Fibroblast of mammary gland (primary cell): ENCODE measurements at regions not wholly inside any gene's neighbourhood (a gene's known extent, or its start where the extent isn't known, plus 50 kb on each side); places are given as distances from the start of the nearest gene placed in this dataset.

Source experiments
- DNase-seq: peaks from one replicate; pipeline ENCODE4 v3.0.0-alpha.2; 2010; ENCODE audit warnings: low read depth
- H3K4me3 ChIP-seq: 2 replicates; pipeline ENCODE4 v1.5.1; 2011; ENCODE audit warnings: low read depth, mild to moderate bottlenecking, low read length, moderate library complexity; ENCODE audit not compliant: control insufficient read depth
- TF ChIP-seq, protein P1 (sequence below): conservative IDR thresholded peaks from 2 replicates; pipeline ENCODE4 v1.5.1; 2011; ENCODE audit warnings: low read depth, low read length, inconsistent platforms; ENCODE audit not compliant: control insufficient read depth, insufficient read depth

- TF ChIP-seq, protein P1, sequence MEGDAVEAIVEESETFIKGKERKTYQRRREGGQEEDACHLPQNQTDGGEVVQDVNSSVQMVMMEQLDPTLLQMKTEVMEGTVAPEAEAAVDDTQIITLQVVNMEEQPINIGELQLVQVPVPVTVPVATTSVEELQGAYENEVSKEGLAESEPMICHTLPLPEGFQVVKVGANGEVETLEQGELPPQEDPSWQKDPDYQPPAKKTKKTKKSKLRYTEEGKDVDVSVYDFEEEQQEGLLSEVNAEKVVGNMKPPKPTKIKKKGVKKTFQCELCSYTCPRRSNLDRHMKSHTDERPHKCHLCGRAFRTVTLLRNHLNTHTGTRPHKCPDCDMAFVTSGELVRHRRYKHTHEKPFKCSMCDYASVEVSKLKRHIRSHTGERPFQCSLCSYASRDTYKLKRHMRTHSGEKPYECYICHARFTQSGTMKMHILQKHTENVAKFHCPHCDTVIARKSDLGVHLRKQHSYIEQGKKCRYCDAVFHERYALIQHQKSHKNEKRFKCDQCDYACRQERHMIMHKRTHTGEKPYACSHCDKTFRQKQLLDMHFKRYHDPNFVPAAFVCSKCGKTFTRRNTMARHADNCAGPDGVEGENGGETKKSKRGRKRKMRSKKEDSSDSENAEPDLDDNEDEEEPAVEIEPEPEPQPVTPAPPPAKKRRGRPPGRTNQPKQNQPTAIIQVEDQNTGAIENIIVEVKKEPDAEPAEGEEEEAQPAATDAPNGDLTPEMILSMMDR, result no peak
- no peak for DNase-seq
- no peak overlapping the region for H3K4me3 ChIP-seq
Measured at GRCh38 chr11:114848027-114848426, 169.7 kb downstream of the NXPE2 start.

GRCh38 chr11:114857281-114857680 is 179.0 kb downstream of the NXPE2 start:
- TF ChIP-seq, protein P1, result no peak
- no peak overlapping the region for H3K4me3 ChIP-seq
- DNase-seq, result no peak

DNA sequence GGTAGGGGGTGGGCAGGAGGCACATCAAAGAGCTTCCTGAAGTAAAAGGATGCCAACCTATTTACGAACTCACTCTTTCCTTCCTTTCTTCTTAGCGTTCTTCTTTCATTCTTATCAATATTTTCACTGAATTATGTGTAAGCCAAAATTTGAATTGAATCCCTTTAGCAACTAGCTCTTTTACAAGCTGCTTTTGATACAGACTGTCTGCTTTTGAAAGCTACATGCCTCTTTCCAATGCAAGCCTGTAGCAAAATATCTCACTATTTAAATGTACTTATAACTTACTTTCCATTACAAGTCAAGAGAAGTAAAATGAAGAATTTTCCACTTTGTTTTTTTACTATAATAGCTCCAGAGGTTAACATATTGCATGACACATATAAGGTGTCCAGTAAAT is 186.6 kb downstream of the NXPE2 start:
- DNase-seq, result no peak
- H3K4me3 ChIP-seq, result no peak overlapping the region
- TF ChIP-seq, protein P1, result no peak

DNA sequence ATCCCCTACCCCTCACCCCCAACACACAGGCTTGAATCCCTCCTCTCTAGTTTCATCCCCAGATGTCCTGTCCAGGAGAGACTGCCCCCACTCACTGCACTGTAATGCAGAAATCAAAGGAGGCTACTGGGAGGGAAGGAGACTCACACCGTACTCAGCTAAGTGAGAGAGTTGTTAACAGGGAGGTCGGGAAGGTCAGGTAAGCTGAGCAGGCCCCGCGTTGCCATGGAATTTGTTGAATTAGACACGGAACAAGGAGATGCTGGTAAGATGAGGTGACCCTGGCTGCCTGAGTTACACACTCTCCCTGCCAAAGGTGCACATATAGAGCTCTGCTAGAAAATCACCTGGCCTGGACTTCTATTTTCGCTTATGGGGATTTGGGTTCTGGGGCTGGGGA is 197.9 kb downstream of the NXPE2 start:
- TF ChIP-seq, protein P1, result no peak
- DNase-seq, result no peak
- no peak overlapping the region for H3K4me3 ChIP-seq

DNA sequence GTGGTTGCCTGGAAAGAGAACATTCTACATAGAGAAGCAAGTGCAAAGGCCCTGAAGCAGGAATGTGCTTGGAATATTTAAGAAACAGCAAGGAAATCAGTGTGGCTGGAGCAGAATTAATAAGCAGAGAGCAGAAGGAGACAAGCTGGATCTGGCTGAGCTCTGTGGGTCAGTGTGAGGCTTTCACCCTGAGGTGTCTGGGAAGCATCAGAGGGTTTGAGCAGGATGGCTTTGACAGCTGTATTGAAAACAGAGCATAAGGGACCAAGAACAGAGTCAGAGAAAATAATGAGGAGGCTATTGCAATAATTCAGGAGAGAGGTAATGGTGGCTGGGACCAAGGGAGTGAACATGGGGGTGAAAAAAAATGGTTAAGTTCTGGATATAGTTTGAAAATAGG is 199.6 kb downstream of the NXPE2 start:
- H3K4me3 ChIP-seq, result no peak overlapping the region
- TF ChIP-seq, protein P1, result no peak
- no peak for DNase-seq

DNA sequence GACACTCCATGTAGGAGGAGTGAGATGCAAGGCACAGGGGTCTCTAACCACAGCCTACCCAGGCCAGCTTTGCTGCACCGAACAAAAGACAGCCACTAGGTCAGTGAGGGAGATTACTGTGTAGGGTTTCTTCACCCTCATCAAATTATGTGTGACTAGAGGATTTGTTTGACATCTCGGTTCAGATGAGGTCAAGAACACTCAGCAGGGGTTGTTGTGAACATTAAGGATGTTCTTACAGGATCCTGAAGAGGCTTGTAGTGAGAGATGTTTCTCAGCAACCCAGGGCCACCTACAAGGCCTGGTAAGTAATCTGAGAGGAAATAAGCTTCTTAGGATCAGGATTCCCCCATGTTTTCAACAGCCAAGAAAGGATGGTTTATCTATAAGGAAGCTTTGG is 202.1 kb downstream of the NXPE2 start:
- no peak for DNase-seq
- TF ChIP-seq, protein P1, result no peak

DNA sequence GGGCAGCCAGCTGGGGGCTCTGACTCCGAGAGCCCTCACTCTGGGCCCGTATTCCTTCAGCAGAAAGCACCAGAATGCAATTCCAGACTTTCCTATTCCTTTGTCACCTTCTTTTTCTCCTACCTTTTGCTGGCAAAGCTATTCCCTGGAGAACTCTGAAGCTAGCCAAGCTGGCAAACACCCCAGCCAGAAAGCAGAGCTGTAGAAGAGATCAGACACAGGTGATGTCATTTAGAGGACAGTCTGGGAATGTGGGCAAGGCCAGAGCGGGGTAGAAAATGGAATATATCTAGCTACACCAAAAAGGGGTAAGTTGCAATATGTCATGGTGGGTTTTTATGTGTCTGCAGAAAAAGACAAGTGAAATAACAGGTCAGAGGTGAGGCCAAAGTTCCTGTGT is 205.1 kb downstream of the NXPE2 start:
- TF ChIP-seq, protein P1, result no peak
- H3K4me3 ChIP-seq, result no peak overlapping the region
- DNase-seq, result no peak

More for the DNA sequence above, 202.1 kb downstream of the NXPE2 start:
- H3K4me3 ChIP-seq, result no peak overlapping the region
